Skeletal muscle tissue (tissue), 3 donors: ENCODE measurements at regions not wholly inside any gene's neighbourhood (a gene's known extent, or its start where the extent isn't known, plus 50 kb on each side); places are given as distances from the start of the nearest gene placed in this dataset.

ENCODE experiments used
- H3K27ac ChIP-seq: one replicate; pipeline ENCODE4 v1.7.0; 2013; ENCODE audit warnings: mild to moderate bottlenecking, low read depth, low read length, inconsistent platforms
- H3K27me3 ChIP-seq, 3 donors: one replicate each; pipeline ENCODE4 v1.7.0; 2013; ENCODE audit warnings: low read length in 3 of 3; ENCODE audit not compliant: control insufficient read depth in 3 of 3, insufficient read depth in 3 of 3
- H3K36me3 ChIP-seq, 3 donors: one replicate each; pipeline ENCODE4 v1.7.0; 2013; ENCODE audit warnings: low read length in 3 of 3; ENCODE audit not compliant: control insufficient read depth in 3 of 3, insufficient read depth in 3 of 3
- H3K4me1 ChIP-seq, 3 donors: one replicate each; pipeline ENCODE4 v1.7.0; 2013; ENCODE audit warnings: low read length in 3 of 3, mild to moderate bottlenecking in 3 of 3; ENCODE audit not compliant: control insufficient read depth in 3 of 3, insufficient read depth in 3 of 3
- H3K4me3 ChIP-seq, 3 donors: one replicate each; pipeline ENCODE4 v1.7.0; 2013; ENCODE audit warnings: low read length in 3 of 3
- H3K9ac ChIP-seq, 3 donors: one replicate each; pipeline ENCODE4 v1.7.0; 2013; ENCODE audit warnings: low read length in 3 of 3, mild to moderate bottlenecking in 3 of 3, moderate library complexity in 2 of 3, low read depth in 1 of 3
- H3K9me3 ChIP-seq, 3 donors: one replicate each; pipeline ENCODE4 v1.7.0; 2013; ENCODE audit warnings: low read length in 3 of 3; ENCODE audit not compliant: control insufficient read depth in 3 of 3
- donor health status: Osteomylitis.

DNA sequence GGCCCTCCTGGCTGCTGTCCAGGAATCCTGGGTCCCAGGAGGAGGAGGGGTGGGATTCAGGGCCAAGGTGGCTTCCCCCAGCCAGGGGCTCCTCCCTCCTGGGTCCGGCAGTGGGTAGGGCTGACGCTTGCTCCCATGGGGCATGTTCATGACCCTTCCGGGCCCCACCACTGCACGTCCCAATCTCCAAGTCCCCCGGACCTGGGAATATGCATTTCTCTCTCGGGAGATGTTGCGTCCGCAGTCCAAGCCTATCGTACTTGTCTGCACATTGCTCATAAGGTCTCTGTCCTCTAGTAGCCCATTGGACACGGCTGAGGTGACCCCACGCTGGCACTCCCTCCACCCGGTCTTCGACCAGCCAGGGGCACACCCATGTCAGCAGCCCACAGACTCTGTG lies 192.3 kb downstream of the TEX29 start:
- Histone ChIP-seq H3K4me1 (peaks cover 0 to 16% (median 13%) of the 10 kb centered on the region in 3 donors), H3K9ac (no peak overlapping the region), H3K27ac (no peak overlapping the region), H3K36me3 (no peaks in the 10 kb centered on the region), H3K27me3 (peaks cover 50 to 65% (median 63%) of the 10 kb centered on the region in 3 donors), H3K9me3 (no peaks in the 10 kb centered on the region), H3K4me3 (no peak overlapping the region)

DNA sequence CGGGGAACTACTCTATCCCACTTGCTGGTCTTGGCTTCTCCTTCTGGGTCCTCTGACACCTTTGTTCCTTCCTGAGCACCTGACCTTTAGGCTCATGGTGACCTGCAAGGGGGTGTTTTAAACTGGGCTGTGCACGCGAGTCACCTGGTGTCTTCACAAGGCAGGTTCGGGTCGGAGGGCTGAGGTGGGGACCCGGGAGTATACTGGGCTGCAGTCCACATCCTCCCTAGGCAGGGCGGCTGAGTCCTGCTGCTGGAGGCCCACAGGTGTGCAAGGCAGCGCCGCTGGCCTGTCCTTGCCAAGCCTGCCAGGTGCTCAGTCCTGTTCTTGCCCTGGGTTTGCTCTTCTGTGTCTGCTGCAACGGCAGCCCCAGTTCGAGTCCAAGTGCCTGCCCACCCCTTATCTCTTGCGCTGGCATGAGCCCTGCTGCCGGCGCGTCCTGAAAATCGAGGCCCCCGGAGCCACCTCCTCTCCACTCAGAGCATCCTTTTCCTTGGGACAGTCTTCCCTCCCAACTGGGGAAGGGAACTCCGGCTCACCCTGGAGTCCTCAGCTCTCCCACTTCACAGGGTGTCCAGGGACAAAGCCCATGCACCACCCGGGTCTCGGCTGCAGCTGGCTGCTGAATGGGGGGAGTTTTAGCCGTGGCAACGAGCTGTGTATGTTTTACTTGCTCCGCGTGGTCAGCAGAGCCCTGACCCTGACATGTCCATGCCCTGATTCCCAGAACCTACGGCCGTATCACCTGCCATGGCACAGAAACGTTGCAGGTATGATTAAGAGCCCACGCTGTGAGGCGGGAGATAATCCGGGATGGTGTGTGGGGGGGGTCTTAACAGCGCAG lies 193.5 kb downstream of the TEX29 start:
- Histone ChIP-seq H3K27ac (no peak overlapping the region), H3K27me3 (peaks cover 44 to 63% (median 61%) of the 10 kb centered on the region in 3 donors), H3K4me3 (no peak overlapping the region), H3K36me3 (no peaks in the 10 kb centered on the region), H3K9me3 (no peaks in the 10 kb centered on the region), H3K9ac (no peak overlapping the region), H3K4me1 (peaks cover 0 to 16% (median 13%) of the 10 kb centered on the region in 3 donors)

DNA sequence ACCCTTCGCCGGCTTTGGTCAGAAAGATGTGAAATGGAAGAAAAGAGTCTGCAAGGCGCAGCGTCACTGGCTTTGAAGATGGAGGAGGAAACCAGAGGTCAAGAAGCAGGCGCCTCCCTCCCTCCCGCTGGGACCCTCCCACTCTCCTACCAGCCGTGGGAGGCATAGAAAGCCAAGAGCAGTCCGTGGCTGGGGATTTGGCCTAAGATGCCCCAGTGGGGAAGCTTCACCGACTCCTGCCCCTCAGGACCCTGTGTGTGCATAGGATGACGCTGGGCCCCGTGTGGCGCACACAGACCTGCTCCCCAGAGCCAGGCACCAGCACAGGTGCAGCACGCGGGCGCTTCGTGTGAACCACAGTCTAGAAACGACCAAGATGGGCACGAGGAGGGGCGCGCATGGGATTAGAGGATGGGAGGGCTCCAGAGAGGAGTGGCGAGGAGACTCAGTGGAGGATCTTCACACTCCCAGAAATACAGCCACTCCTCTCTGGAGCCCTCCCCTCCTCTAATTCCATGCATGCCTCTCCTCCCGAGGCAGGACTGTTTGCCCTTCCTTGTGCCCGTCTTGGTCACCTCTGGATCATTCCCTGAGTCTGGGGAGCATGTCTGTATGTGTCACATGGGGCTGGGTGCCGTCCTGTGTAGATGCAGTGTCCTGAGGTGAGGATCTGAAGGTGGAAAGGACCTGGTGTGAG lies 194.3 kb downstream of the TEX29 start:
- H3K9ac ChIP-seq = no peak overlapping the region

GRCh38 chr13:111515307-111515617 lies 194.8 kb downstream of the TEX29 start:
- Histone ChIP-seq H3K27me3 (peaks cover 45 to 71% (median 64%) of the 10 kb centered on the region in 3 donors), H3K36me3 (no peaks in the 10 kb centered on the region), H3K4me1 (peaks cover 0 to 16% (median 13%) of the 10 kb centered on the region in 3 donors), H3K9ac (no peak overlapping the region), H3K27ac (no peak overlapping the region), H3K4me3 (no peak overlapping the region), H3K9me3 (no peaks in the 10 kb centered on the region)

More for the DNA sequence above, 194.3 kb downstream of the TEX29 start:
- Histone ChIP-seq H3K36me3 (no peaks in the 10 kb centered on the region), H3K4me1 (peaks cover 0 to 16% (median 13%) of the 10 kb centered on the region in 3 donors), H3K4me3 (no peak overlapping the region), H3K27me3 (peaks cover 44 to 67% (median 61%) of the 10 kb centered on the region in 3 donors), H3K9me3 (no peaks in the 10 kb centered on the region), H3K27ac (no peak overlapping the region)

DNA sequence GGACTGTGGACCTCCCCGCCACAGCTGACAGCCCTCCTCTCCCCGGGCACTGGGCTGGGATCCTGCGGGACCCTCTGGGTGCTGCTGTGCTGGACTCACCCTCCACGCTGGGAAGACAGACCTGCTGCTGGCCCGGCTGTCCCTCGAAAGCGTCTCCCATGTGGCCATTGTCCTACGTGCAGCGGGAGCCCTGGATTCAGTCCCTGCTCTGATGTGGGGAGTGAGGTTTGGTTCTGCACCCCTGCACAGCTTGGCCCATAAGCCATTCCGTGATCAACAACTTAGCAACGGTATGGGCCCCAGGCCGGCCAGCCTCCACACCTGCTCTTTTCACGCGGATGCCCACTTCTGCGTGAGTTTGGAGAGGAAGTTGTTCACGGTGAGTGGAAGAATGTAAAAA lies 195.2 kb downstream of the TEX29 start:
- Histone ChIP-seq H3K9me3 (no peaks in the 10 kb centered on the region), H3K4me1 (peaks cover 0 to 16% (median 13%) of the 10 kb centered on the region in 3 donors), H3K36me3 (no peaks in the 10 kb centered on the region), H3K9ac (no peak overlapping the region), H3K27ac (no peak overlapping the region), H3K27me3 (peaks cover 46 to 72% (median 63%) of the 10 kb centered on the region in 3 donors), H3K4me3 (no peak overlapping the region)

DNA sequence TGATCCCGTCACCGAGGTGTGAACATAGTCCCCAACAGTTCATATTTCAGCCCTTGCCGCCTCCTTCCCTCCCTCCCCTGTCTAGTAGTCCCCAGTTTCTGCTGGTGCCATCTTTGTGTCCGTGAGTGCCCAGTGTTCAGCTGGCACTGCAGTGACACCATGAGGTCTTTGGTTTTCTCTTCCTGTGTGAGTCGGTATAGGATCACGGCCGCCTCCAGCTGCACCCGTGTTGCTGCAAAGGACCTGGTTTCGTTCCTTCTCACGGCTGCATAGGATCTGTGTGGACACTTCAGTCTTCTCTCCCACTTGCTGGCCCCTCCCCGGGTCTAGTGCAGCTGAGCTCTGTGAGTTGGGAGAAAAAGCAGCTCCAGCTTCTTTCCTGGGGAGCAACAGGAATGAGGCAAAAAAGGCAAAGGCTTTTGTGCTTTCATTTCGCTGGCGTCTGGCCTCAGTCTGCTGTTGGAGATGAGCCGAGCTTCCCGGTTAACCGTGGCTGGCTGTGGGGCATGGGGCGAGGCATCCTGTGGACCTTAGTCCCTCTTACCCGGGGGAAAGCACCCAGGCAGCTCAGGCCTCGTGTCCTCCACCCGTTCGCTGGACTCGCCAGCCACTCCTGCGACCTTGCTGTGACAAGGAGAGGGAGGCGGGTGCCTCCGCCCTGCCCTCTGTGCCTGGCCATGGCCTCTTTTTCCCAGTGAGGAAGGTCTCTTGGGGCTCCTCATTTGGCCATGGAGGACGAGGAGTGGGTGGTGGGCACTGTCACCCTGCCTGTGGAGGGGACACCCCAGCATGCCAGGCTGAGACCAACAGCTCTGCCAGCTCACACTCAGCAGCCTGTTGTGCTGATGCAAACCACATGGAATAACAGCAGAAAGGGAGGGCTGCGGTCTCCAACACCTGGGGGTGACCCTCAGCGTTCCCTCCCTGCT lies 196.5 kb downstream of the TEX29 start:
- no peaks in the 10 kb centered on the region for H3K9me3 ChIP-seq
- no peaks in the 10 kb centered on the region for H3K36me3 ChIP-seq
- H3K27ac ChIP-seq = no peak overlapping the region
- peaks cover 37 to 61% (median 55%) of the 10 kb centered on the region in 3 donors for H3K27me3 ChIP-seq
- peak overlapping the region; percentile 30 to 45 (median 43) for H3K4me3 ChIP-seq
- peak overlapping the region; percentile 10 to 45 (median 32) for H3K9ac ChIP-seq
- H3K4me1 ChIP-seq = peaks cover 0 to 13% (median 11%) of the 10 kb centered on the region in 3 donors

- H3K4me1 ChIP-seq = peaks cover 0 to 13% (median 11%) of the 10 kb centered on the region in 3 donors
- no peak overlapping the region for H3K4me3 ChIP-seq
- H3K9ac ChIP-seq = no peak overlapping the region
- H3K27me3 ChIP-seq = peaks cover 35 to 56% (median 49%) of the 10 kb centered on the region in 3 donors
- no peaks in the 10 kb centered on the region for H3K9me3 ChIP-seq
- no peak overlapping the region for H3K27ac ChIP-seq
- no peaks in the 10 kb centered on the region for H3K36me3 ChIP-seq
Observed at GRCh38 chr13:111517641-111518010, 197.2 kb downstream of the TEX29 start.

DNA sequence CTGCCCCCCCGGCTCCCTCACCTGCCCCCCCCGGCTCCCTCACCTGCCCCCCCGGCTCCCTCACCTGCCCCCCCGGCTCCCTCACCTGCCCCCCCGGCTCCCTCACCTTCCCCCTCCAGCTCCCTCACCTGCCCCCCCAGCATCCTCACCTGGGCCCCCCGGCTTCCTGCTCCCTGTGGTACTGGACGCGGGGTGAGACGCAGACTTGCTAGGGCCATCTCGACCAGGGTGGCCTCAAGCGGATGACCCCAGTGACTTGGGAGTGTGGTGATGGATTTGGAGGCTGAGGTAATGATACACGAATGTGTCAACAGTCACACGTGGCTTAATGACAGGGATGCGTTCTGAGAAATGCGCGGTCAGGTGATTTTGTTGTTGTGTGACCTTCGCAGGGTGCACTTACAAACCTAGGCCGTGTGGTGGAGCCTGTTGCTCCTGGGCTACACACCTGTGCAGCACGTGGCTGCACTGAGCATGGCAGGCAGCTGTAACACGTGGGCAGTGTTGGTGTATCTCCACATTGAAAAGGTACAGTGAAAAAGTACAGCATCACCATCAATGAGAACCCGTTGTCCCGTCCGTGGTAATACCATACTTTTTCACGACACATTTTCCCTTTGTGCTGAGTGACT lies 197.8 kb downstream of the TEX29 start:
- no peak overlapping the region for H3K27ac ChIP-seq
- H3K9ac ChIP-seq = no peak overlapping the region
- H3K27me3 ChIP-seq = peaks cover 28 to 51% (median 46%) of the 10 kb centered on the region in 3 donors
- no peak overlapping the region for H3K4me3 ChIP-seq
- H3K4me1 ChIP-seq = peaks cover 0 to 11% (median 9%) of the 10 kb centered on the region in 3 donors
- no peaks in the 10 kb centered on the region for H3K36me3 ChIP-seq
- H3K9me3 ChIP-seq = no peaks in the 10 kb centered on the region

- Histone ChIP-seq H3K4me1 (peaks cover 0 to 11% (median 9%) of the 10 kb centered on the region in 3 donors), H3K27me3 (peaks cover 28 to 46% (median 41%) of the 10 kb centered on the region in 3 donors), H3K4me3 (no peak overlapping the region), H3K36me3 (no peaks in the 10 kb centered on the region), H3K27ac (no peak overlapping the region), H3K9ac (no peak overlapping the region), H3K9me3 (no peaks in the 10 kb centered on the region)
Observed at GRCh38 chr13:111519041-111519440, 198.6 kb downstream of the TEX29 start.
